HG02588 (cell line): ENCODE measurements at regions not wholly inside any gene's neighbourhood (a gene's known extent, or its start where the extent isn't known, plus 50 kb on each side); places are given as distances from the start of the nearest gene placed in this dataset.
"Not testable (repeated sequence)": the region's sequence is repeated elsewhere in the genome, so short reads cannot be mapped to it uniquely, and the experiment has no call there.

Experiments
- ATAC-seq: cut with Tn5 transposase; IDR thresholded peaks from one replicate; pipeline ENCODE4 v1.9.1; 2021; ENCODE audit warnings: mild to moderate bottlenecking, moderate library complexity; ENCODE audit not compliant: unreplicated experiment

DNA sequence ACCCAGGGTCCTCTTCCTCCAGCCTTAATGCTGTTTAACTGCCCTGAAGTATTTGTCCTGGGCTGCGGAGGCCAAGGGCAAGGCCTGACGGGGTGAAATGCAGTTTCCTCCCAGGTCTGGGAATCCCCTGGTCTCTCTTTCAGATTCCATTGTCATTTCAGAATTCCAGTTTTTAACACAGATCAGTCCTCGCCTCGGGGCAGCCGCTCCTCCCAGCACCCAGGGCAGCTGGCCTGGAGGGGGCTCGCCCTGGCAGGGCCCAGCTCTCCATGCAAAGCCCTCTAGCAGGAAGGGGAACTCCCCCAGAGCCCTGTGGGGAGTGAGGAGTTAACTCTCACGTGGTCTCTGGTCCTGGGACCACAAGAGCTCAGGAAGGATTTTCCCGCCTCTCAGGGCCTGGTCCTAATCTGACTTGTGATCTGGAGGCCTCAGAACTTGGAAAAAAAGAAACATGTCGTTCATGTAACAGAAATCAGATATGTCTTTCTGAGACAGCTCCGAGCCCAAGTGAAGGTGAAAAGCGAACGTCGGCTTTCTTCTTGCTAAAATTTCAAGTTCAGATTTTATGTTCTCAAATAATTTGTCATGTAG is 265.6 kb upstream of the SFSWAP start:
- peak; percentile 72 for ATAC-seq

GRCh38 chr12:131445795-131446194 is 265.1 kb upstream of the SFSWAP start:
- no peak for ATAC-seq

GRCh38 chr12:131447636-131448035 is 263.3 kb upstream of the SFSWAP start:
- not testable (repeated sequence) for ATAC-seq

DNA sequence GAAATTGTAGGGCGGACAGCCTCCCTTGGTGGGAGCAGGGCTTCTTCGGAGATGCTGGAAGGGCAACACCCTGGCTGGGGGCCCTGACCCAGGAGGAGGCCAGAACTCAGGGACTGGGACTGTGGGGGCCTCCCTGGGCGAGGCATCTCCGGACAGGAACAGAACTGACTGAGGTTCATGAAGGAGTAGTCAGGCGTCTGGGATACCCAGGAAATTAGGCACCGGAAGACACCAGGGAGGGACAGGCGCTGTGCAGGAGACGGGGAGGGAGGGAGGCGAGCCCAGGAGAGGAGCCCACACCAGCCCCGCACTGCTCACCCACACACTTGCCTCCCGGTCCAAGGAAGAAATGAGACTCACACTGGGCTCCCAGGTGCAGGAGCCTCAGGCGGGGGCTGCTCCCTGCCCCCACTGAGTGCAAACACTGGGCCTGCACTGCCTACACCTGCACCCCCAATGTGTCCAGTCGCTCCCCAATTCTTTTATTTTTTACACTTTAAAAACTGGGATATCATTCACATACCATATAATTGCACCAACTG is 262.6 kb upstream of the SFSWAP start:
- no peak for ATAC-seq

DNA sequence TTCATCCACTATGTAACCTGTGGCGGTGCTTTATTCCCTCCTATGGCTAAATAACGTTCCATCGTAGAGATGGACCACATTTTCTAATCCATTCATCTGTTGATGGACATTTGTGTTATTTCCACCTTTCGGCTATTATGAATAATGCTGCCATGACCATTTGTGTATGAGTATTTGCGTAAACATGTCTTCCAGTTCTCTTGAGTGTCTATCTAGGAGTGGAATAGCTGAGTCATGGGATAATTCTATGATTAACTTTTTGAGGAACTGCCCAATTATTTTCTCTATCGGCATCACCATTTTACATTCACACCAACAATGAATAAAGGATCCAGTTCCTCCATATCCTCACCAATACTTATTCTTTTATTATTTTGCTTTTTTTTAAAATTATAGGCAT is 261.9 kb upstream of the SFSWAP start:
- no peak for ATAC-seq

DNA sequence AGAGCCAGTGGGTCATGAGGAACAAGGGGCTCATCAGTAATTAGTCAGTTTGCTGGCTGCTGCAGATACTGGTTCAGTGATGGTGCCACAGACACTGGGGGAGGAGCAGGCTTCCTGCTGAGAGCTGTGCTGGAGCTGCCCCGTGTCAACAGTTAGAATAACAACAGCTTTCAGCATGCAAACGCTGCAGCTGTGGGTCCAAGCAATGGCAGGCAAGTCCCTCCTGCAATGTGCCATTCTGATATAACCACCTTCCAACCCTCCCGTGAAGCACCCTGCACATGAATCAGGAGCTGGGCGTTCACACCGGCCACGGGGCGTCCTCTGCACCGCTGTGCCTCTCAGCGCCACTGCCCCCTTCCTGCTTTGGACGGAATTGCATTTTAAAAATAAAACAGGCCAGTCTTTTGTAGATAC is 258.4 kb upstream of the SFSWAP start:
- ATAC-seq, result no peak

- ATAC-seq, result peak; percentile 79
Observed at GRCh38 chr12:131454418-131455217, 256.3 kb upstream of the SFSWAP start.

DNA sequence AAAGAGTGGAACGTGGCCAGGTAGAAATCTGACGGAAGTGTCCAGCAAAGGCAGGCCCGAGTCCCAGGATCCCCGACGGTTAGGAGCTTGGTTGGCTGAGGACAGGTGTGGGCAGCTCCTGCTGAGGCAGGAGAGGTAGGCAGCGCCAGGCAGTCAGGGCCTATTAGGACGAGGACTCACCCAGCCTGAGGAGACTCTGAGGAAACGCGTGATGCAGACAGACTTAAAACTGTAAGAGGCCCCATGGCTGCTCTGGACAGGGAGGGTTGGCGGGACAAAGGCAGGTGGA is 255.7 kb upstream of the SFSWAP start:
- no peak for ATAC-seq

DNA sequence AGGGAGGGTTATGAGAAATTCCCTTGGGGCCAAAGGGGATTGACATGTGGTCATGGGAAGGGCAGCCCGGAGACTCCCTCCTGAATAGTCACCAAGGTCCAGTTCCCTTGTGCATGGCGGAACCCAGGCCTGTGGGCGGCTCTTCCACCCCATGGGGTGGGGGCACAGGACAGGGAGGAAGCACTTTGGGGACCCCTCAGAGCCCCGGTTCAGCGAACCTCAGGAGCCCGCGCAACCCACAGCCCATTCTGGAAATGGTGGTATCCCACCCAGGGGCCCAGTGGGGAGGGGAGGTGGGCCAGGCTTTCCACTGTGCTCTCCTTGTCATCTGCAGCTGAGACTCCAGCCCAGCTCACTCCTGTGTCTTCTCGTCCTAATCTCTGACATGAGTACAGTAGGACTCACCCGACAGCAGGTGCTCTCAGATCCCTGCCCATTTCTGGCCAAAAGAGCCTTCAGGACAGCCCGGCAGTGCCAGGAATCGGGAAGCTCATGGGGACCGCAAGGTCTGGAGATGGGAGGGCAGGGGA is 255.2 kb upstream of the SFSWAP start:
- ATAC-seq, result no peak

DNA sequence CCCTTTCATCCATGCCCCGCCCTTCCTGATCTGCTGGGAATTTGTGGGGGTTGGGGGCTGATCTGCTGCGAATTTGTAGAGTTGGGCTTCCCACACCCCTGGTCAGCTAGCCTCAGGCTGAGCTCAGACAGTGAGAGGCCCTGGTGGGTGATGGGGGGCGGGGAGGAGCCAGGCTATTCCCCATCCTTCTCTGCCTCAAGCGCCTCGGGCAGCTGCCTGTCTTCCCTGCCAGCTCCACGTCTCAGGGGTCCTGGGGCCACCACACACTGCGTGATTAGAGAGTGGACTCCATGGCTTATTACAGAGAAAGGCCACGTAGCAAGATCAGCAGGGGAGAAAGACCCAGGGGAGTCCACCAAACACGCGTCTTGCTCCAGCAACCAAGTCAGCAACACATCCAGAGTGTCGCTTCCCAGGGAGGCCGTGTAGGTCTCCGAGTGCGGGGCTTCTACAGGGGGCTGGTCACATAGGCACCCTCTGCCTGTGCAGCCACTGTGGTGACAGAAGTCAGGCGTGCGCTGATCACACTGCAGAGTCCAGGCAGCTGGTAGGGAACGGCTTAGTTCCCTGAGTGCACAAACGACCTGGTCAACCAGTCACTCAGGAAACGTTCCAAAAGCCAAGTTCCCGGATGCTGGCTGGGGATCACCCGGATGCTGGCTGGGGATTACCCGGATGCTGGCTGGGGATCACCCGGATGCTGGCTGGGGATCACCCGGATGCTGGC is 254.4 kb upstream of the SFSWAP start:
- ATAC-seq, result no peak

GRCh38 chr12:131457028-131457310 is 253.9 kb upstream of the SFSWAP start:
- no peak for ATAC-seq

DNA sequence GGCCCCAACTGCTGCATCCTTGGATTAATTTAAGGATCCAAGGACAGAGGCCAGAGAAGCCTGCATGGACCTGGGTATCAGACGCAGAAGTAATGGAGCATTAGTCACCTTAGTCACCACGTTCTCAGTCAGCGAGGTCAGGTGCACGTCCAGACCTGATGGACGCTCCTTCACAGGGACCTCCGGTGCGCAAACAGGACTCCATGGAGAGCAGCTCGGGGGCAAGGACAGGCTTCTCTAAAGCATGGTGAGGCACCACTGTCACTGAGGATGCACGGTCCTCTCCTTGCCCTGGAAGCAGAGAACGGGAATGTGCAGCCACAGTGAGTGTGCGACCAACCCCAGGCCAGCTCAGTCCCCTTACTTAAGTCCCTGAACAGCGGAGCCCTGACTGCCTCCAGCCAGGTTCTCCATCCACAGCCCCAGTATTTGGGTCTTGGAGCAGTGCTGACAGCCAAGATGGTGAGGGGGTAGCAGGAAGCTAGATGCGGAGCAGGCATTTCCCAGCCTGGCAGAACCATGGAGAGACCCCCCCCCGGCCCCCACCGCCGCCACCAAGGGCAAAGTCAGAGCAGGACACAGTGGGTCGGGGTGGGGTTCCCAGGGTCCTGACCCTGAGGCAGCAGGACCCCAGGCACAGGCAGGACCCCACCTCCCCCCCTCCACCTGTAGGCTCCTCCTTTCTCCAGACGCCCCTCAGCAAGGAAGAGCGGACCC is 253.4 kb upstream of the SFSWAP start:
- ATAC-seq, result no peak

DNA sequence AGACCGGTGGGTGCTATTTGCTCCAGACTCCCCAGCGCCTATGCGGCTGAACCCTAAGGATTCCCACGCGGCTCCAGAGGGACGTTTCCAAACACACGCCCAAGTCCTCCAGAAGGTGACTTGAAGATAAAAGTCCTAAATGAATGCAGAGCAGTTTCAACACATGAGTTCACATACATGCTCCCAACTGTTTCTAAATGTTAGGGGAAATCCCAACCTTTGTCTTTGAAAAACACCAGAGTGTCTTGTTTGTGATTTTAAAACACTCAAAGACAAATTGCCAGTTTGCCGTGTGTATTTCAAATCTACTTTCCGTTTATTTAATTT is 252.9 kb upstream of the SFSWAP start:
- no peak for ATAC-seq

GRCh38 chr12:131458931-131459772 is 251.7 kb upstream of the SFSWAP start:
- ATAC-seq, result no peak

DNA sequence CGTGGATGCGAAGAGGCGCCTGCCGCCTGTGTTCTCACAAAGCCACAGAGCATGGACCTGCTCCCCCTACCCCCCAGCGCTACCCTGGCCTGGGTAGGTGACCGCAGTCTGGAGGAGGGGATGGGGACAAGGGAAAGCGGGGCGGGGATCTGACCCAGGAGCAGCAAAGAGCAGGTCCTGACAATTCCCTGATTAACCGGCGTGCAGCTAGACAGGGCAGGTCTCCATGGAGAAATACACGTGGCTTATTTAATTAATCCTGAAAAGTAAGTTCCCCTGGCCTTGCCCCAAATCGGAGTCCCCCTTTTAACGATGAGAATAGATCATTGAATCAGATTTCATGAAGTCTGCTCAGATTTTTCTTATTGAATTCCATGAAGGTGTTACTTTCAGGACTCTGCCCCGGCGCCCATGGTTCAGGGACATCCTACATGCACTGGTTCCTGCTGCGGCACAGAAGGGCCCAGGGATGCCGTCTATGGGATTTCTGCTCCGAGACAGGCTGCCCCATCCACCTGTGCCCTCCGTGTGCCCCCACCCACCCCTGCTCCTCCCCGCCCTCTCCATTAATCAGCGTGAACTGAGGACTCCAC is 251.0 kb upstream of the SFSWAP start:
- no peak for ATAC-seq

DNA sequence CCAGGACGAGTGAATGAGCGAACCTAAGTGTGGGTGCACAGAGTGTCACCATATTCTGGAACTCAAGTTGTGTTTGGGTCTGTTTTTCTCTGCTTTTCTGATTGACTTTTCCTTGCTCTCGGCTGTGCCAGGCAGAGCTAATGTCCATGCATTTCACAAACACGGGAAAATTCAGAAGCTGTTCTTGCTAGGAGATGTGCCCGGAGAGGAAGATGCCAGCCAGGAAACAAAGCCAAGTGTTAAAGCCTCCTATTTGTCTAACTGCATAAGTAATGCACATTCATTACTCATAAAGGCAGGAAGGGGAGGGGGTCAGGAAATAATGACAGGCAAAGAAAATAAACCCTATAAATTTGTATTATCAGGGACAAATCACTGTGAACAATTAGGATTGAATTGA is 250.4 kb upstream of the SFSWAP start:
- ATAC-seq, result no peak

DNA sequence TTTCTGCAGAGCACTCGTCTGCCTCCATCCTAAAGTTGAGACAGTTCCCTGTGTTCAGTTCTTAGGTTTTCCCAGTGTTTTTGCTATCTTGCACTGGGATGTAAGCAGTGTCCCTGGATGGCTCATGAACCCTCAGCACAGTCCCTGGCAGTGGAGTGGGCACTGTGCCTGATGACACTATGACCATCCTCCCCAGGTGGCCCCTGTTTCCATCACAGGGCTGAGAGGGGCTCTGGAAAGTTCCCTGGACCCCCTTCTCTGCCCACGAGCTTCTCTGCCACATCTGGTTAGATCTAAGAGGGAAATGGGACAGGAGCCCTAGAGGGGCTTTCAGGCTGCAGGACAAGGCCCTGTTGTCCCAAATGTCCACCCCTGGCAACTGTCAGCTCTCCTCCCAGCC is 249.8 kb upstream of the SFSWAP start:
- no peak for ATAC-seq

DNA sequence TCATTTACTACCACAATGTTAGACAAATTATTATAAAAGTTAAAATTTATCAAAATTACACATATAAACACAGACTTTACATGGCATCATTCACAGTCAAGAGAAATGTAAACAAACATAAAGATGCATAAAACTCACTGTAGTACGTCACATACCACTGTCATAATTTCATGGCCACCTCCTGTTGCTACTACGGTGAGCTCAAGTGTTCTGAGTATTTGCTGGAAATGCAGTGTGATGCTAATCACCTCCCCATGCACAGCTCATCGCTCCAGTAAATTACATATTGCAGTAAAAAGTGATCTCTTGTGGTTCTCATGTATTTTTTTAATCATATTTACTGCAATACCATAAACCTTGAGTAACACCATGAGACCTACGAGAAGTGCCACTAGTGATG is 247.7 kb upstream of the SFSWAP start:
- ATAC-seq, result no peak

DNA sequence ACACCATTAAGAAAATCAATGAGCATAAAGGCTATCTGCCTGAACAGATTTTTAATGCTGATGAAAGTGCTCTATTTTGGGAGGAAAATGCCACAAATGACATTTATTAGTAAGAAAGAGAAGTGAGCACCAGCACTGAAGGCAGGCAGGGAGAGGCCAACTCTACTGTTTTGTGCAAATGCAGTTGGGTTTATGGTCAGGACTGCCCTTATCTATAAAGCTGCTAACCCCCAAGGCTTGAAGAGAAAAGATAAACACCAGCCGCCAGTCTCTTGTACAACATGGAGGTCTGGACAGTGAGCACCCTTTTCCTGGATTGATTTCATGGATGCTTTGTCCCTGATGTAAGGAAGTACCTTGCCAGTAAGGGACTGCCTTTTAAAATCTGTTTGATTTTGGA is 246.8 kb upstream of the SFSWAP start:
- ATAC-seq, result no peak

- no peak for ATAC-seq
Observed at GRCh38 chr12:131466306-131466705, 244.6 kb upstream of the SFSWAP start.
